ENCODE measurements at regions not wholly inside any gene's neighbourhood (a gene's known extent, or its start where the extent isn't known, plus 50 kb on each side); places are given as distances from the start of the nearest gene placed in this dataset.
"Not testable (repeated sequence)": the region's sequence is repeated elsewhere in the genome, so short reads cannot be mapped to it uniquely, and the experiment has no call there.

- H3K4me1 ChIP-seq (ENCODE audit: control insufficient read depth in 1 of 2, insufficient read depth in 2 of 2, low read length in 2 of 2); H3K27ac ChIP-seq (ENCODE audit: low read depth in 1 of 2, low read length in 2 of 2); H3K9me3 ChIP-seq (ENCODE audit: control insufficient read depth, low read length); DNase-seq; H3K27me3 ChIP-seq (ENCODE audit: control insufficient read depth in 1 of 2, insufficient read depth in 2 of 2, low read length in 1 of 2); H3K36me3 ChIP-seq (ENCODE audit: control insufficient read depth in 1 of 2, insufficient read depth in 2 of 2, low read length in 1 of 2); ATAC-seq (ENCODE audit: low FRiP score); H3K4me3 ChIP-seq (ENCODE audit: low read length in 2 of 2); intact Hi-C loops (cut with DNase I): not testable (repeated sequence)
- 96 to 97% methylated on average over 5 of the region's 5 CpGs for WGBS, 2 donors
Observed at GRCh38 chr2:39498176-39498575, 61.1 kb upstream of the MAP4K3 start.

- intact Hi-C loops (cut with DNase I): no loop called here
- 90 to 93% methylated on average over 4 of the region's 4 CpGs for WGBS, 2 donors
Observed at GRCh38 chr2:39498786-39499185, 61.7 kb upstream of the MAP4K3 start.

GRCh38 chr2:39499336-39499735, 62.3 kb upstream of the MAP4K3 start:
- H3K27me3 ChIP-seq (ENCODE audit: control insufficient read depth in 1 of 2, insufficient read depth in 2 of 2, low read length in 1 of 2): no peaks in the 10 kb centered on the region
- no peak overlapping the region for H3K27ac ChIP-seq (ENCODE audit: low read depth in 1 of 2, low read length in 2 of 2)
- ATAC-seq (ENCODE audit: low FRiP score) (no peak), DNase-seq (no peak)
- intact Hi-C loops (cut with DNase I): no loop called here
- H3K4me3 ChIP-seq (ENCODE audit: low read length in 2 of 2): no peak overlapping the region
- H3K9me3 ChIP-seq (ENCODE audit: control insufficient read depth, low read length): no peaks in the 10 kb centered on the region
- H3K4me1 ChIP-seq (ENCODE audit: control insufficient read depth in 1 of 2, insufficient read depth in 2 of 2, low read length in 2 of 2): peaks cover 5 to 8% of the 10 kb centered on the region in 2 donors
- no peaks in the 10 kb centered on the region for H3K36me3 ChIP-seq (ENCODE audit: control insufficient read depth in 1 of 2, insufficient read depth in 2 of 2, low read length in 1 of 2)
- WGBS, 2 donors: 46 to 52% methylated on average over 2 of the region's 2 CpGs

More at GRCh38 chr2:39498786-39499185, 61.7 kb upstream of the MAP4K3 start:
- ATAC-seq (ENCODE audit: low FRiP score): no peak
- DNase-seq: no peak
- no peak overlapping the region for H3K4me3 ChIP-seq (ENCODE audit: low read length in 2 of 2)
- peaks cover 5 to 8% of the 10 kb centered on the region in 2 donors for H3K4me1 ChIP-seq (ENCODE audit: control insufficient read depth in 1 of 2, insufficient read depth in 2 of 2, low read length in 2 of 2)
- H3K36me3 ChIP-seq (ENCODE audit: control insufficient read depth in 1 of 2, insufficient read depth in 2 of 2, low read length in 1 of 2): no peaks in the 10 kb centered on the region
- no peak overlapping the region for H3K27ac ChIP-seq (ENCODE audit: low read depth in 1 of 2, low read length in 2 of 2)
- no peaks in the 10 kb centered on the region for H3K27me3 ChIP-seq (ENCODE audit: control insufficient read depth in 1 of 2, insufficient read depth in 2 of 2, low read length in 1 of 2)
- no peaks in the 10 kb centered on the region for H3K9me3 ChIP-seq (ENCODE audit: control insufficient read depth, low read length)

- ATAC-seq (ENCODE audit: low FRiP score): no peak
- Histone ChIP-seq H3K4me3 (ENCODE audit: low read length in 2 of 2) (no peak overlapping the region), H3K27ac (ENCODE audit: low read depth in 1 of 2, low read length in 2 of 2) (no peak overlapping the region), H3K9me3 (ENCODE audit: control insufficient read depth, low read length) (no peaks in the 10 kb centered on the region), H3K4me1 (ENCODE audit: control insufficient read depth in 1 of 2, insufficient read depth in 2 of 2, low read length in 2 of 2) (peaks cover 5 to 8% of the 10 kb centered on the region in 2 donors), H3K27me3 (ENCODE audit: control insufficient read depth in 1 of 2, insufficient read depth in 2 of 2, low read length in 1 of 2) (no peaks in the 10 kb centered on the region), H3K36me3 (ENCODE audit: control insufficient read depth in 1 of 2, insufficient read depth in 2 of 2, low read length in 1 of 2) (no peaks in the 10 kb centered on the region)
- intact Hi-C loops (cut with DNase I): no loop called here
- 94 to 100% methylated on average over 1 of the region's 1 CpG for WGBS, 2 donors
- DNase-seq: no peak
Observed at GRCh38 chr2:39501412-39501811, 64.3 kb upstream of the MAP4K3 start.

GRCh38 chr2:39503277-39503676, 66.2 kb upstream of the MAP4K3 start:
- 96 to 97% methylated on average over 2 of the region's 2 CpGs for WGBS, 2 donors
- Histone ChIP-seq H3K4me1 (ENCODE audit: control insufficient read depth in 1 of 2, insufficient read depth in 2 of 2, low read length in 2 of 2) (peaks cover 5 to 8% of the 10 kb centered on the region in 2 donors), H3K4me3 (ENCODE audit: low read length in 2 of 2) (no peak overlapping the region), H3K27me3 (ENCODE audit: control insufficient read depth in 1 of 2, insufficient read depth in 2 of 2, low read length in 1 of 2) (no peaks in the 10 kb centered on the region), H3K36me3 (ENCODE audit: control insufficient read depth in 1 of 2, insufficient read depth in 2 of 2, low read length in 1 of 2) (no peaks in the 10 kb centered on the region), H3K27ac (ENCODE audit: low read depth in 1 of 2, low read length in 2 of 2) (no peak overlapping the region), H3K9me3 (ENCODE audit: control insufficient read depth, low read length) (no peaks in the 10 kb centered on the region)
- ATAC-seq (ENCODE audit: low FRiP score) (no peak), DNase-seq (no peak)
- intact Hi-C loops (cut with DNase I): no loop called here

GRCh38 chr2:39504790-39505335, 67.8 kb upstream of the MAP4K3 start:
- no peaks in the 10 kb centered on the region for H3K9me3 ChIP-seq (ENCODE audit: control insufficient read depth, low read length)
- DNase-seq: no peak
- no peak for ATAC-seq (ENCODE audit: low FRiP score)
- peak overlapping the region in 1 of 2 donors; percentile 36 for H3K27ac ChIP-seq (ENCODE audit: low read depth in 1 of 2, low read length in 2 of 2)
- intact Hi-C loops (cut with DNase I): no loop called here
- WGBS, 2 donors: 23% methylated on average over 5 of the region's 5 CpGs
- H3K4me1 ChIP-seq (ENCODE audit: control insufficient read depth in 1 of 2, insufficient read depth in 2 of 2, low read length in 2 of 2): peaks cover 0 to 3% of the 10 kb centered on the region in 2 donors
- H3K36me3 ChIP-seq (ENCODE audit: control insufficient read depth in 1 of 2, insufficient read depth in 2 of 2, low read length in 1 of 2): no peaks in the 10 kb centered on the region
- no peaks in the 10 kb centered on the region for H3K27me3 ChIP-seq (ENCODE audit: control insufficient read depth in 1 of 2, insufficient read depth in 2 of 2, low read length in 1 of 2)
- peak overlapping the region in 1 of 2 donors; percentile 41 for H3K4me3 ChIP-seq (ENCODE audit: low read length in 2 of 2)

- H3K9me3 ChIP-seq (ENCODE audit: control insufficient read depth, low read length): no peaks in the 10 kb centered on the region
- no peaks in the 10 kb centered on the region for H3K36me3 ChIP-seq (ENCODE audit: control insufficient read depth in 1 of 2, insufficient read depth in 2 of 2, low read length in 1 of 2)
- WGBS, 2 donors: 75 to 93% methylated on average over 2 of the region's 2 CpGs
- no peak overlapping the region for H3K27ac ChIP-seq (ENCODE audit: low read depth in 1 of 2, low read length in 2 of 2)
- no peaks in the 10 kb centered on the region for H3K27me3 ChIP-seq (ENCODE audit: control insufficient read depth in 1 of 2, insufficient read depth in 2 of 2, low read length in 1 of 2)
- intact Hi-C loops (cut with DNase I): no loop called here
- ATAC-seq (ENCODE audit: low FRiP score): no peak
- H3K4me1 ChIP-seq (ENCODE audit: control insufficient read depth in 1 of 2, insufficient read depth in 2 of 2, low read length in 2 of 2): no peaks in the 10 kb centered on the region
- H3K4me3 ChIP-seq (ENCODE audit: low read length in 2 of 2): no peak overlapping the region
- DNase-seq: no peak
Observed at GRCh38 chr2:39506215-39506614, 69.1 kb upstream of the MAP4K3 start.

GRCh38 chr2:39508198-39508597, 71.1 kb upstream of the MAP4K3 start:
- intact Hi-C loops (cut with DNase I): no loop called here
- no peak for DNase-seq
- ATAC-seq (ENCODE audit: low FRiP score): no peak
- Histone ChIP-seq H3K27me3 (ENCODE audit: control insufficient read depth in 1 of 2, insufficient read depth in 2 of 2, low read length in 1 of 2) (no peaks in the 10 kb centered on the region), H3K9me3 (ENCODE audit: control insufficient read depth, low read length) (no peaks in the 10 kb centered on the region), H3K36me3 (ENCODE audit: control insufficient read depth in 1 of 2, insufficient read depth in 2 of 2, low read length in 1 of 2) (no peaks in the 10 kb centered on the region), H3K4me3 (ENCODE audit: low read length in 2 of 2) (no peak overlapping the region), H3K27ac (ENCODE audit: low read depth in 1 of 2, low read length in 2 of 2) (no peak overlapping the region), H3K4me1 (ENCODE audit: control insufficient read depth in 1 of 2, insufficient read depth in 2 of 2, low read length in 2 of 2) (no peaks in the 10 kb centered on the region)
- 52 to 59% methylated on average over 4 of the region's 4 CpGs for WGBS, 2 donors

GRCh38 chr2:39510140-39510539, 73.1 kb upstream of the MAP4K3 start:
- no peaks in the 10 kb centered on the region for H3K27me3 ChIP-seq (ENCODE audit: control insufficient read depth in 1 of 2, insufficient read depth in 2 of 2, low read length in 1 of 2)
- 81 to 84% methylated on average over 5 of the region's 5 CpGs for WGBS, 2 donors
- no peak overlapping the region for H3K4me3 ChIP-seq (ENCODE audit: low read length in 2 of 2)
- H3K36me3 ChIP-seq (ENCODE audit: control insufficient read depth in 1 of 2, insufficient read depth in 2 of 2, low read length in 1 of 2): no peaks in the 10 kb centered on the region
- intact Hi-C loops (cut with DNase I): loop anchor here (5.0 to 10.0 kb wide), 2 partner anchors 185 to 187 kb away; no protein-coding TSS in a partner anchor
- no peaks in the 10 kb centered on the region for H3K4me1 ChIP-seq (ENCODE audit: control insufficient read depth in 1 of 2, insufficient read depth in 2 of 2, low read length in 2 of 2)
- H3K9me3 ChIP-seq (ENCODE audit: control insufficient read depth, low read length): no peaks in the 10 kb centered on the region
- DNase-seq: no peak
- ATAC-seq (ENCODE audit: low FRiP score): no peak
- H3K27ac ChIP-seq (ENCODE audit: low read depth in 1 of 2, low read length in 2 of 2): no peak overlapping the region
